NCI-H1436 (cell line): ENCODE measurements at regions not wholly inside any gene's neighbourhood (a gene's known extent, or its start where the extent isn't known, plus 50 kb on each side); places are given as distances from the start of the nearest gene placed in this dataset.

Experiments
- DNase-seq: peaks from one replicate; lab custom pipeline; 2025; lab: John Stamatoyannopoulos, UW

- no peak for DNase-seq
Measured at GRCh38 chr10:75294518-75294865, 58.7 kb upstream of the COMTD1 start.

GRCh38 chr10:75294031-75294437 is 58.3 kb upstream of the COMTD1 start:
- no peak for DNase-seq

- no peak for DNase-seq
Measured at GRCh38 chr10:75293446-75293820, 57.7 kb upstream of the COMTD1 start.

DNA sequence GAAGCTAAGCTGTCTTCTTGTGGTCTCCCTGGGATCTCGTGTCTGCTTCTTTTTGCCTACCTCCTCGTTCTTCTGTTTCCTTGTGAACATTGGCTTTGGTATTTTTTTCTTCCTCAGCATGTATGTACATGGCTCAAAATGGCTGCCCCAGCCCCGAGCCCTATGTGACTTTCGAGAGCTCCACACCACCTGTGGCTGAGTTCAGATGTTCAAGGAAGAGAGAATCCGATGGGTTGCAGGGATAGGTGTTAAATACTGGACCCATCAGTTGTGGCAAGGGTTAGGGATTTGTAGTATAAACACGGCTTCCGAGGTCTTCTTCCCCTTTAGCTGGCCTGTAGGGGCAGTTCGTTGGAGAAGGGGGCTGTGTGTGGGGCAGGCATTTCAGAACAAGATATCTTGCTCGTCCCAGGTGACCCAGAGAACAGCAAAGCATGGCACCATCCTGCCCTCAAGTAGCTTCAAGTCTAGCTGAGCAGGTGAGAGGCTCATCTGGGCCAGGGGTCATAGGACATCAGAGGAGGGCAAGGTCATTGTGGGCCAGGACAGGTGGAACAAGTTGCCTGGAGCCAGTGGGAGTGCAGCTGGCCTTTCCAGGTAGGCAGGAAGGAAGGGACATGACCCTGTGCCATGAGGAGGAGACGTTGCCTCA is 57.2 kb upstream of the COMTD1 start:
- no peak for DNase-seq

- no peak for DNase-seq
Measured at GRCh38 chr10:75291805-75292204, 56.0 kb upstream of the COMTD1 start.

- DNase-seq = no peak
Measured at GRCh38 chr10:75288140-75288711, 52.5 kb upstream of the COMTD1 start.

DNA sequence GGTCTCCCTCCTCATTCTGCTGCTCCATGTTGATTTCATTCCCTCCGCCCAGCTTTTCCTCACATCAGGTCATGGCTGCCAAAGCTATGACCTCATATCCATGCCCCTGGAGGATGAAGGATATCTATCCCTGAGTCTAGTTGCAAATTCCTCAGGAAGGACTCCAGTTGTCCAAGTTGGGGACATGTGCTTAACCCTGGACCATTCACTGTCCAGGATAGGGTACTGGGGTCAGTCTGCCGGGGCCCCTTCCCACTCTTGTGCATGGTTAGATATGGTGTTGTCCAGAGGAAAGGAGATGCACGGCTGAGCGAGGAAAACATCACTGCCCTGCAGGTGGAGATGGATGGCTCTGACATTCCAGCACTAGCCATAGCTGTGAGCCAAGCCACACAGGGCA is 51.9 kb upstream of the COMTD1 start:
- DNase-seq = no peak

DNA sequence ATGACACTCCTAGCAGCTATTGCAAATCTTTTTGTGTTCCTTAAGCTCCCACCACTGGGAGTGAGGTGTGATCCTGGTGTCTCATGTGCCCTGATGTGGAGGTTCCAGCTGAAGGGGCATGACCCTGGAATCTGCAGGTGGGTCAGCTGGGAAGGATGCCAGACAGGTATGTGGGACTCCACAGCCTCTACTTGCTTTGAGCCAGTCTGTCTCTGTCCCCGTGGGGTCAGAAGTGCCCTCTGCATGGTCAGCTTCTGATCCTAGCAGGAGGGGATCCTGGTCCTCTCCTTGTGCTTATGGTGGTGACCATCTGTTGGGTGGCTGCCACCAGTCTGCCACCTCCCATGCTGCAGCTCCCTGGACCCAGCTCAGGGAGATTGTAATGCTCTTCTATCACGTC is 51.1 kb upstream of the COMTD1 start:
- DNase-seq = no peak
